ENCODE measurements at regions not wholly inside any gene's neighbourhood (a gene's known extent, or its start where the extent isn't known, plus 50 kb on each side); places are given as distances from the start of the nearest gene placed in this dataset.

- TF ChIP-seq, protein P1, sequence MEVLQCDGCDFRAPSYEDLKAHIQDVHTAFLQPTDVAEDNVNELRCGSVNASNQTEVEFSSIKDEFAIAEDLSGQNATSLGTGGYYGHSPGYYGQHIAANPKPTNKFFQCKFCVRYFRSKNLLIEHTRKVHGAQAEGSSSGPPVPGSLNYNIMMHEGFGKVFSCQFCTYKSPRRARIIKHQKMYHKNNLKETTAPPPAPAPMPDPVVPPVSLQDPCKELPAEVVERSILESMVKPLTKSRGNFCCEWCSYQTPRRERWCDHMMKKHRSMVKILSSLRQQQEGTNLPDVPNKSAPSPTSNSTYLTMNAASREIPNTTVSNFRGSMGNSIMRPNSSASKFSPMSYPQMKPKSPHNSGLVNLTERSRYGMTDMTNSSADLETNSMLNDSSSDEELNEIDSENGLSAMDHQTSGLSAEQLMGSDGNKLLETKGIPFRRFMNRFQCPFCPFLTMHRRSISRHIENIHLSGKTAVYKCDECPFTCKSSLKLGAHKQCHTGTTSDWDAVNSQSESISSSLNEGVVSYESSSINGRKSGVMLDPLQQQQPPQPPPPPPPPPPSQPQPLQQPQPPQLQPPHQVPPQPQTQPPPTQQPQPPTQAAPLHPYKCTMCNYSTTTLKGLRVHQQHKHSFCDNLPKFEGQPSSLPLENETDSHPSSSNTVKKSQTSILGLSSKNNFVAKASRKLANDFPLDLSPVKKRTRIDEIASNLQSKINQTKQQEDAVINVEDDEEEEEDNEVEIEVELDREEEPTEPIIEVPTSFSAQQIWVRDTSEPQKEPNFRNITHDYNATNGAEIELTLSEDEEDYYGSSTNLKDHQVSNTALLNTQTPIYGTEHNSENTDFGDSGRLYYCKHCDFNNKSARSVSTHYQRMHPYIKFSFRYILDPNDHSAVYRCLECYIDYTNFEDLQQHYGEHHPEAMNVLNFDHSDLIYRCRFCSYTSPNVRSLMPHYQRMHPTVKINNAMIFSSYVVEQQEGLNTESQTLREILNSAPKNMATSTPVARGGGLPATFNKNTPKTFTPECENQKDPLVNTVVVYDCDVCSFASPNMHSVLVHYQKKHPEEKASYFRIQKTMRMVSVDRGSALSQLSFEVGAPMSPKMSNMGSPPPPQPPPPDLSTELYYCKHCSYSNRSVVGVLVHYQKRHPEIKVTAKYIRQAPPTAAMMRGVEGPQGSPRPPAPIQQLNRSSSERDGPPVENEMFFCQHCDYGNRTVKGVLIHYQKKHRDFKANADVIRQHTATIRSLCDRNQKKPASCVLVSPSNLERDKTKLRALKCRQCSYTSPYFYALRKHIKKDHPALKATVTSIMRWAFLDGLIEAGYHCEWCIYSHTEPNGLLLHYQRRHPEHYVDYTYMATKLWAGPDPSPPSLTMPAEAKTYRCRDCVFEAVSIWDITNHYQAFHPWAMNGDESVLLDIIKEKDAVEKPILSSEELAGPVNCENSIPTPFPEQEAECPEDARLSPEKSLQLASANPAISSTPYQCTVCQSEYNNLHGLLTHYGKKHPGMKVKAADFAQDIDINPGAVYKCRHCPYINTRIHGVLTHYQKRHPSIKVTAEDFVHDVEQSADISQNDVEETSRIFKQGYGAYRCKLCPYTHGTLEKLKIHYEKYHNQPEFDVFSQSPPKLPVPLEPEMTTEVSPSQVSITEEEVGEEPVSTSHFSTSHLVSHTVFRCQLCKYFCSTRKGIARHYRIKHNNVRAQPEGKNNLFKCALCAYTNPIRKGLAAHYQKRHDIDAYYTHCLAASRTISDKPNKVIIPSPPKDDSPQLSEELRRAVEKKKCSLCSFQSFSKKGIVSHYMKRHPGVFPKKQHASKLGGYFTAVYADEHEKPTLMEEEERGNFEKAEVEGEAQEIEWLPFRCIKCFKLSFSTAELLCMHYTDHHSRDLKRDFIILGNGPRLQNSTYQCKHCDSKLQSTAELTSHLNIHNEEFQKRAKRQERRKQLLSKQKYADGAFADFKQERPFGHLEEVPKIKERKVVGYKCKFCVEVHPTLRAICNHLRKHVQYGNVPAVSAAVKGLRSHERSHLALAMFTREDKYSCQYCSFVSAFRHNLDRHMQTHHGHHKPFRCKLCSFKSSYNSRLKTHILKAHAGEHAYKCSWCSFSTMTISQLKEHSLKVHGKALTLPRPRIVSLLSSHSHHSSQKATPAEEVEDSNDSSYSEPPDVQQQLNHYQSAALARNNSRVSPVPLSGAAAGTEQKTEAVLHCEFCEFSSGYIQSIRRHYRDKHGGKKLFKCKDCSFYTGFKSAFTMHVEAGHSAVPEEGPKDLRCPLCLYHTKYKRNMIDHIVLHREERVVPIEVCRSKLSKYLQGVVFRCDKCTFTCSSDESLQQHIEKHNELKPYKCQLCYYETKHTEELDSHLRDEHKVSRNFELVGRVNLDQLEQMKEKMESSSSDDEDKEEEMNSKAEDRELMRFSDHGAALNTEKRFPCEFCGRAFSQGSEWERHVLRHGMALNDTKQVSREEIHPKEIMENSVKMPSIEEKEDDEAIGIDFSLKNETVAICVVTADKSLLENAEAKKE (CRISPR knock-in tag; IDR thresholded peaks at IDR 0.05): no peak
- TF ChIP-seq JUNB (IDR thresholded peaks at IDR 0.05; ENCODE audit: unreplicated experiment) (no peak), EZH2phosphoT487 (IDR thresholded peaks at IDR 0.05; ENCODE audit: unreplicated experiment) (no peak), POLR2AphosphoS5 (IDR thresholded peaks at IDR 0.05; ENCODE audit: low read depth) (no peak), ZNF114 (CRISPR knock-in tag; IDR thresholded peaks at IDR 0.05) (no peak)
These were observed 508.2 kb downstream of the ACTL7B start (continued) for GRCh38 chr9:108347463-108348188.

DNA sequence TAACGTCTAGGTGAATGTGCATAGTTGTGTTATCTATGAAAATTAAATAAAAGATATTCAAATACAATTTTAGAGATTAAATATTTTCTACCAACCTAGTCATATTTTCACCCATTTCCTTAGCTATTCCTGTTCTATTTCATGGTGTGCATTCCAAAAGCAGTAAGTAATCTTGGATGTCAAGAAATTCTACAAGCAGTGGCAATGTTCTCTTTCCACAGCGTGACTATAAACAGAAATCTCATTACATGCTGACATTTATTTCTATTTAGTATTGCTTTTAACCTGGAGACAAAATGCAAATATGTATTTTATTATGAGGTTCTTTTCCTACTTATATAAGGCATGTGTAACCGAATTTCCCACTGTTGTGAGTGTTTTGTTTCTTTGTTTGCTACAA is 510.0 kb downstream of the ACTL7B start:
- ATAC-seq (no peak), DNase-seq (ENCODE audit: low spot score) (no peak)
- TF ChIP-seq ZNF331 (CRISPR knock-in tag; IDR thresholded peaks at IDR 0.05; ENCODE audit: low read depth): no peak
- Mint-ChIP-seq H3K27me3 (ENCODE audit: insufficient read depth, low read depth, poor library complexity) (no peaks in the 10 kb centered on the region), H3K36me3 (ENCODE audit: low read depth) (no peaks in the 10 kb centered on the region), H3K4me1 (no peaks in the 10 kb centered on the region), H3K4me3 (no peak overlapping the region), H3K9me3 (no peaks in the 10 kb centered on the region), H3K27ac (no peak overlapping the region)
- Histone ChIP-seq H3F3A (replicated peaks; ENCODE audit: low read depth) (no peaks in the 10 kb centered on the region), H3K79me2 (replicated peaks; ENCODE audit: insufficient read depth) (no peaks in the 10 kb centered on the region), H3K4me1 (ENCODE audit: insufficient read depth) (no peaks in the 10 kb centered on the region), H3K36me3 (ENCODE audit: insufficient read depth) (no peaks in the 10 kb centered on the region), H3K4me3 (no peak overlapping the region), H3K27ac (ENCODE audit: low read depth) (no peak overlapping the region), H2AFZ (no peak overlapping the region), H3K9me2 (ENCODE audit: insufficient read depth) (no peaks in the 10 kb centered on the region), H4K20me1 (replicated peaks; ENCODE audit: insufficient read depth) (no peaks in the 10 kb centered on the region), H3K27me3 (ENCODE audit: insufficient read depth) (no peaks in the 10 kb centered on the region), H3K4me2 (no peak overlapping the region)

All from GM23338 (cell line).